ENCODE measurements at regions not wholly inside any gene's neighbourhood (a gene's known extent, or its start where the extent isn't known, plus 50 kb on each side); places are given as distances from the start of the nearest gene placed in this dataset.

GRCh38 chr3:102112704-102113230 is 263.5 kb downstream of the NFKBIZ start:
- DNase-seq (ENCODE audit: low read depth in 2 of 2), result no peak

- no peak for DNase-seq (ENCODE audit: low read depth in 2 of 2)
These were observed 264.2 kb downstream of the NFKBIZ start for GRCh38 chr3:102113421-102114041.

GRCh38 chr3:102114264-102114979 is 265.1 kb downstream of the NFKBIZ start:
- peak in 1 of 2 donors; percentile 8 for DNase-seq (ENCODE audit: low read depth in 2 of 2)

- no peak for DNase-seq (ENCODE audit: low read depth in 2 of 2)
These were observed 273.2 kb downstream of the NFKBIZ start for GRCh38 chr3:102122527-102122926.

- DNase-seq (ENCODE audit: low read depth in 2 of 2), result no peak
These were observed 274.4 kb downstream of the NFKBIZ start for GRCh38 chr3:102123590-102124190.

- no peak for DNase-seq (ENCODE audit: low read depth in 2 of 2)
These were observed 275.0 kb downstream of the NFKBIZ start for GRCh38 chr3:102124282-102124681.

- no peak for DNase-seq (ENCODE audit: low read depth in 2 of 2)
These were observed 275.4 kb downstream of the NFKBIZ start for GRCh38 chr3:102124704-102125103.

- no peak for DNase-seq (ENCODE audit: low read depth in 2 of 2)
These were observed 276.1 kb downstream of the NFKBIZ start for GRCh38 chr3:102125197-102125993.

GRCh38 chr3:102125994-102126368 is 276.7 kb downstream of the NFKBIZ start:
- no peak for DNase-seq (ENCODE audit: low read depth in 2 of 2)

GRCh38 chr3:102129760-102130608 is 280.7 kb downstream of the NFKBIZ start:
- no peak for DNase-seq (ENCODE audit: low read depth in 2 of 2)

GRCh38 chr3:102132370-102132769 is 283.1 kb downstream of the NFKBIZ start:
- no peak for DNase-seq (ENCODE audit: low read depth in 2 of 2)

- no peak for DNase-seq (ENCODE audit: low read depth in 2 of 2)
These were observed 284.1 kb downstream of the NFKBIZ start for GRCh38 chr3:102133376-102133775.

- no peak for DNase-seq (ENCODE audit: low read depth in 2 of 2)
These were observed 286.0 kb downstream of the NFKBIZ start for GRCh38 chr3:102135316-102135715.

- DNase-seq (ENCODE audit: low read depth in 2 of 2), result no peak
These were observed 286.9 kb downstream of the NFKBIZ start for GRCh38 chr3:102136183-102136582.

- no peak for DNase-seq (ENCODE audit: low read depth in 2 of 2)
These were observed 290.8 kb downstream of the NFKBIZ start for GRCh38 chr3:102140116-102140515.

GRCh38 chr3:102141096-102141927 is 292.0 kb downstream of the NFKBIZ start:
- DNase-seq (ENCODE audit: low read depth in 2 of 2), result no peak

GRCh38 chr3:102141928-102142239 is 292.6 kb downstream of the NFKBIZ start:
- no peak for DNase-seq (ENCODE audit: low read depth in 2 of 2)

GRCh38 chr3:102142379-102143060 is 292.3 kb upstream of the ZPLD1 start:
- no peak for DNase-seq (ENCODE audit: low read depth in 2 of 2)

- no peak for DNase-seq (ENCODE audit: low read depth in 2 of 2)
These were observed 291.3 kb upstream of the ZPLD1 start for GRCh38 chr3:102143536-102143935.

GRCh38 chr3:102144063-102144462 is 290.8 kb upstream of the ZPLD1 start:
- DNase-seq (ENCODE audit: low read depth in 2 of 2), result no peak

All from stimulated activated CD8-positive, alpha-beta memory T cell treated with anti-CD3 and anti-CD28 coated beads, Interleukin-15, amount 100 ng/mL, for 4 hours (primary cell).